ENCODE measurements at regions not wholly inside any gene's neighbourhood (a gene's known extent, or its start where the extent isn't known, plus 50 kb on each side); places are given as distances from the start of the nearest gene placed in this dataset.

DNA sequence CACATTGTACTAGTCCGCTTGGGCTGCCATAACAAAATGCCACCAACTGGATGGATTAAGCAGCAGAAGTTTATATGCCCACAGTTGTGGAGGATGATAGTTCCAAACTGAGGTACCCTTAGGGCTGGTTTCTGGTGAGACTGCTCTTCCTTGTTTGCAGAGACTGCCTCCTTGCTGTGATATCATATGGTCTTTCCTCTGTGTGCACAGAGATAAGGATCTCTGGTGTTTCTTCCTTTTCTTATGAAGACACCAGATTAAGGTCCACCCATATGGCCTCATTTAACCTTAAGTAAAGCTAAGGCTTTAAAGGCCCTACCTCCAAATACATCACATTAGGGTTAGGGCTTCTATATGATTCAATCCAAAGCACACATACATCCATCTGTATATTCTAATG lies 738.2 kb upstream of the GCFC2 start:
- no peak for DNase-seq (ENCODE audit: low read depth in 2 of 2)
- TF ChIP-seq, protein P1, sequence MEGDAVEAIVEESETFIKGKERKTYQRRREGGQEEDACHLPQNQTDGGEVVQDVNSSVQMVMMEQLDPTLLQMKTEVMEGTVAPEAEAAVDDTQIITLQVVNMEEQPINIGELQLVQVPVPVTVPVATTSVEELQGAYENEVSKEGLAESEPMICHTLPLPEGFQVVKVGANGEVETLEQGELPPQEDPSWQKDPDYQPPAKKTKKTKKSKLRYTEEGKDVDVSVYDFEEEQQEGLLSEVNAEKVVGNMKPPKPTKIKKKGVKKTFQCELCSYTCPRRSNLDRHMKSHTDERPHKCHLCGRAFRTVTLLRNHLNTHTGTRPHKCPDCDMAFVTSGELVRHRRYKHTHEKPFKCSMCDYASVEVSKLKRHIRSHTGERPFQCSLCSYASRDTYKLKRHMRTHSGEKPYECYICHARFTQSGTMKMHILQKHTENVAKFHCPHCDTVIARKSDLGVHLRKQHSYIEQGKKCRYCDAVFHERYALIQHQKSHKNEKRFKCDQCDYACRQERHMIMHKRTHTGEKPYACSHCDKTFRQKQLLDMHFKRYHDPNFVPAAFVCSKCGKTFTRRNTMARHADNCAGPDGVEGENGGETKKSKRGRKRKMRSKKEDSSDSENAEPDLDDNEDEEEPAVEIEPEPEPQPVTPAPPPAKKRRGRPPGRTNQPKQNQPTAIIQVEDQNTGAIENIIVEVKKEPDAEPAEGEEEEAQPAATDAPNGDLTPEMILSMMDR (IDR thresholded peaks at IDR 0.05; ENCODE audit: low read depth, low read length), result no peak
- no peak overlapping the region for H3K4me3 ChIP-seq (replicated peaks in 1 of 2; ENCODE audit: low read depth in 2 of 2, low read length in 2 of 2)

DNA sequence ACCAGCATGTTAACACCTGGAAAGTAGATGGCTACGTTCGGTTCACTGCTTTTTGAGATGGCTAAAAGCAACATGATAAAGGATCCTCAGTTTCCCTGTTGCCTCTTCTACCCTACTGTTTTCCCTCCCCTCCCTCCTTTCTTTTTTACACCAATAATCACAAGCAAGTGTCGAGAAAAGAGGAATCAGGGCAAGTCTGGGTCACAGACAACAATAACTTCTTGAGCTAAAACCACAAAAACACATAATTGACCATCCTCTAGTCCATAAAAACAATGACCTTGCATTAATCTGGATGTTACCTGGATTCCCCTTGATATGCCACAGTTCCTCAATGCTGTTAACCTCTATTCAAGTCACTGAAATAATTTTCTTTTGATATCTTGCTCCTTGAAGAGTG lies 736.6 kb upstream of the GCFC2 start:
- DNase-seq (ENCODE audit: low read depth in 2 of 2), result no peak
- TF ChIP-seq, protein P1 (IDR thresholded peaks at IDR 0.05; ENCODE audit: low read depth, low read length), result no peak

DNA sequence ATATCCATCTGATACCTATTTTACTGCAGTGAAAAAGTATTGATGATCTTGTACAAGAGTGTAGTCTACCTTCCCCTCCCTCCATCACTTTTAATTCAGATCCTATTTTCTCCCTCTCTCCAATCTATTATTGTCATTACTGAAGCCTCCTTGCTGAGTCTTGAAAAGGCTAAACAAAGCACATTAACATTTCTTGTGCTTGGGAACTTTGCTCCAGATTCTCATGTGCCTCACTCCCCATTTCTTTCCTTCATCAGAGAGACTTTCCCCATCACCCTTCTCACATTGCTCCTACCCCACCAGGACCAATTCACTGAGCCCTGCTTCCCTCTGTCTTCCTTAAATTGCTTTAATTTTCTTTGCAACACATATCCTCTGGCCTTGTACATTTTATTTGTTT lies 736.2 kb upstream of the GCFC2 start:
- H3K4me3 ChIP-seq (replicated peaks in 1 of 2; ENCODE audit: low read depth in 2 of 2, low read length in 2 of 2), result no peak overlapping the region
- DNase-seq (ENCODE audit: low read depth in 2 of 2), result no peak
- TF ChIP-seq, protein P1 (IDR thresholded peaks at IDR 0.05; ENCODE audit: low read depth, low read length), result no peak

More for the DNA sequence above, 736.6 kb upstream of the GCFC2 start:
- H3K4me3 ChIP-seq (replicated peaks in 1 of 2; ENCODE audit: low read depth in 2 of 2, low read length in 2 of 2), result no peak overlapping the region

DNA sequence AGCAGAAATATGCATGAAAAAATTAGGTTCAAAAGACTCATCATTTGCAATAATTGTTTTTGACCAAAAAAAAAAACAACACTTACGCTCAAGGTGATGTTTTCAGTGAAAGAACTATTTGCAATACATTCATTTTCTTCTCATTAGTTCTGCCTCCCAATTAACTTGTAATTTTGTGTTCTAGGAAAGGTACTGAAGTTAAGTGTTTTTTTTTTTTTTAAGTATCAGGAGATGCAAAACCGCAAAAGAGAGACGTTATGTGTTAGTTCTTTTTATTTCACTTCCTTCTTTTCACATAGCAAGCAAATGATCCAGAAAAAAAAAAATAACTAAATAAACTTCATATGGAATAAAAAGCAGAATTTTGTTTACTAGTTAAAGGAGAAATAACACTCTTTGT lies 735.2 kb upstream of the GCFC2 start:
- H3K4me3 ChIP-seq (replicated peaks in 1 of 2; ENCODE audit: low read depth in 2 of 2, low read length in 2 of 2), result no peak overlapping the region
- TF ChIP-seq, protein P1 (IDR thresholded peaks at IDR 0.05; ENCODE audit: low read depth, low read length), result no peak
- DNase-seq (ENCODE audit: low read depth in 2 of 2), result no peak

DNA sequence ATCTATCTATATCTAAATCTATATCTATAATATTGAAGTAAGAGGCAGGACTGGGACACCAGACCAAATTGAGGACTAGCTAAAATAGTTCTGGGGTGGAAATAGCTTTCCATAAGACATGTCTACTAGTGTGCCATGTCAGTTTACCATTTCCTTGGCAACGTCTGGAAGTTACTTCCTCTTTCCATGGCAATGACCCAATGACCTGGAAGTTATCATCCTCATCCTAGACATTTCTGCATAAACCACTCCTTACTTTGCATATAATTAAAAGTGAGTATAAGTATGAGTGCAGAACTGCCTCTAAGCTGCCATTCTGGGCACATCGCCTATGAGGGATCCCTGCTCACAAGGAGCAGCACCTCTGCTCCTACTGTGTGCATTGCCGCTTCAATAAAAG lies 734.0 kb upstream of the GCFC2 start:
- H3K4me3 ChIP-seq (replicated peaks in 1 of 2; ENCODE audit: low read depth in 2 of 2, low read length in 2 of 2), result no peak overlapping the region
- TF ChIP-seq, protein P1 (IDR thresholded peaks at IDR 0.05; ENCODE audit: low read depth, low read length), result no peak
- DNase-seq (ENCODE audit: low read depth in 2 of 2), result no peak

DNA sequence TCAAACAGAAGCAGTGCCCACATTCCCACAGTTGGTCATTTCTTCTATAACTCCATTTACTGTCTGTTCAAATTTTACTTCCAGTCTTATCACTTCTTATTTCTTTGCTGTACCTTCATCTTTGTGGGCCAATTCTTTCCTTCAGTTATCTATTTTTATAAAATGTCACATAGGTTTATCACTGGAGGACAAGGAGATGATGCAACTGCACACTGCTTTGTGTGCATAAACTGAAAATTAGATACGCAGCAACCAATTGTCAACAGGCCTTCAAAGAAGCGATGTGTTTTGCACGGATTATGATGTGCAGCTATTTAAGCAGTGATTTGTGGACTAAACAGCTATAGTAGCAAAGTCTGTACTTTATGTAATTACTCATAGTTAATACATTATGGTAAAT lies 726.8 kb upstream of the GCFC2 start:
- DNase-seq (ENCODE audit: low read depth in 2 of 2), result no peak
- H3K4me3 ChIP-seq (replicated peaks in 1 of 2; ENCODE audit: low read depth in 2 of 2, low read length in 2 of 2), result no peak overlapping the region
- TF ChIP-seq, protein P1 (IDR thresholded peaks at IDR 0.05; ENCODE audit: low read depth, low read length), result no peak

DNA sequence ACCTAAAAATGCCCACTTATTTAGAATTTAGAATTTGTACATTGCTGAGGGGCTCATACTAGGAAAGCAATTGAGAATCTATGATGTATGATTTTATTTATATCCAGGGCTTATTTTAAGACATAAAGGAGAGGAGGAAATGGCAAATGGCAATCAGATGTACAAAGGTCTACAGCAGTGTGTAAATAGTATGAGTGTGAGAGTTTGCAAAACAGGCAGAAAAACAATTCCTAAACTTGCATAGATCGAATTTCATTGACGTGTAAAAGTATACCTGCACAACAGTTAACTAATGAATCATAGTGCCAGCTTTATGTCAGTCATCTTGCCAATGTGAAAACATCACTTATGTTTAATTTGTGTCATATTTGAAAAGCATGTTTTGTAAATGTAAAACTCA lies 718.7 kb upstream of the GCFC2 start:
- no peak for DNase-seq (ENCODE audit: low read depth in 2 of 2)
- H3K4me3 ChIP-seq (replicated peaks in 1 of 2; ENCODE audit: low read depth in 2 of 2, low read length in 2 of 2), result no peak overlapping the region
- TF ChIP-seq, protein P1 (IDR thresholded peaks at IDR 0.05; ENCODE audit: low read depth, low read length), result no peak

Data from cardiac fibroblast (primary cell).